Astrocyte (in vitro differentiated cells and primary cell): ENCODE measurements at regions not wholly inside any gene's neighbourhood (a gene's known extent, or its start where the extent isn't known, plus 50 kb on each side); places are given as distances from the start of the nearest gene placed in this dataset.

Experiments
- CTCF ChIP-seq: IDR thresholded peaks from 2 replicates; pipeline ENCODE4 v1.5.1; 2011; ENCODE audit warnings: low read depth, mild to moderate bottlenecking, inconsistent platforms, low read length, moderate library complexity; ENCODE audit not compliant: insufficient read depth
- EZH2 ChIP-seq: IDR thresholded peaks from 2 replicates; pipeline ENCODE4 v1.6.1; 2012; ENCODE audit warnings: mild to moderate bottlenecking, low read length, inconsistent platforms; ENCODE audit not compliant: insufficient read depth

DNA sequence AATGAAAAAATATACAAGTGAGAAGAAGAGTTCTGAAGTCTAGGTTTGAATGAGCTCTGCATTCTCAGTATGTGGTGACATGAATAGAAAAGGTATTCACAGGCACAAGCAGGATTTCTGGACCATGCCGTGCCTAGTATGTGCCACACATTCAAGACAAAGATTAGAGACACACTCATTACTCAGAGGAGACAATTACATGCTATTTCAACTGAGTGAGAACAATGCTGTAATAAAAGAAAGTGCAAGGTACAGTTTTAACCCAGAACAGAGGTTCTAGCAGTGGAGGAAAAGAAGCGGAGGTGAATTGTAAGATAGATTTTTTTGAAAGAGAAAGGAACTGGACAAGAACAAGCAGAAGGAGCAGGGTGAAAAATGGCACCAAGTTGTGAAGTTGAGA is 121.0 kb upstream of the RASGEF1B start:
- TF ChIP-seq CTCF: no peak
- no peak for TF ChIP-seq EZH2
